ENCODE measurements at regions not wholly inside any gene's neighbourhood (a gene's known extent, or its start where the extent isn't known, plus 50 kb on each side); places are given as distances from the start of the nearest gene placed in this dataset.

GRCh38 chr12:13339538-13339937, 143.0 kb downstream of the EMP1 start:
- intact Hi-C loops (cut with DNase I), result no loop called here
- no peak for DNase-seq

GRCh38 chr12:13339091-13339490, 142.6 kb downstream of the EMP1 start:
- Histone ChIP-seq H3K9me3 (no peaks in the 10 kb centered on the region), H3K27ac (no peak overlapping the region), H3K4me1 (no peaks in the 10 kb centered on the region), H3K27me3 (ENCODE audit: insufficient read depth in 3 of 3, low read length in 2 of 3) (peaks cover 0 to 3% (median 0%) of the 10 kb centered on the region in 3 donors), H3K4me3 (no peak overlapping the region), H3K36me3 (ENCODE audit: insufficient read depth in 1 of 2, low read depth in 1 of 2) (no peaks in the 10 kb centered on the region)
- WGBS, 3 donors, result 93 to 96% (median 93%) methylated on average over 4 of the region's 4 CpGs
- no peak for DNase-seq
- ATAC-seq, result no peak
- TF ChIP-seq CTCF (IDR thresholded peaks at IDR 0.05), result no peak
- intact Hi-C loops (cut with DNase I), result no loop called here

More at GRCh38 chr12:13339538-13339937, 143.0 kb downstream of the EMP1 start:
- Histone ChIP-seq H3K9me3 (no peaks in the 10 kb centered on the region), H3K36me3 (ENCODE audit: insufficient read depth in 1 of 2, low read depth in 1 of 2) (no peaks in the 10 kb centered on the region), H3K27ac (no peak overlapping the region), H3K27me3 (ENCODE audit: insufficient read depth in 3 of 3, low read length in 2 of 3) (peaks cover 0 to 3% (median 0%) of the 10 kb centered on the region in 3 donors), H3K4me3 (no peak overlapping the region), H3K4me1 (no peaks in the 10 kb centered on the region)
- WGBS, 3 donors, result 61 to 90% (median 70%) methylated on average over 1 of the region's 1 CpG
- no peak for TF ChIP-seq CTCF (IDR thresholded peaks at IDR 0.05)
- no peak for ATAC-seq

- H3K27me3 ChIP-seq (ENCODE audit: insufficient read depth in 3 of 3, low read length in 2 of 3), result peaks cover 0 to 3% (median 0%) of the 10 kb centered on the region in 3 donors
- H3K4me3 ChIP-seq, result no peak overlapping the region
- WGBS, 3 donors, result 72 to 81% (median 79%) methylated on average over 6 of the region's 6 CpGs
- no peaks in the 10 kb centered on the region for H3K4me1 ChIP-seq
- no peaks in the 10 kb centered on the region for H3K36me3 ChIP-seq (ENCODE audit: insufficient read depth in 1 of 2, low read depth in 1 of 2)
- no peak for TF ChIP-seq CTCF (IDR thresholded peaks at IDR 0.05)
- no peak overlapping the region for H3K27ac ChIP-seq
- no peaks in the 10 kb centered on the region for H3K9me3 ChIP-seq
- ATAC-seq (no peak), DNase-seq (no peak)
- intact Hi-C loops (cut with DNase I), result no loop called here
Observed at GRCh38 chr12:13337791-13338190, 141.3 kb downstream of the EMP1 start.

GRCh38 chr12:13336216-13336615, 139.7 kb downstream of the EMP1 start:
- no peaks in the 10 kb centered on the region for H3K36me3 ChIP-seq (ENCODE audit: insufficient read depth in 1 of 2, low read depth in 1 of 2)
- no peak overlapping the region for H3K27ac ChIP-seq
- no peaks in the 10 kb centered on the region for H3K9me3 ChIP-seq
- ATAC-seq (no peak), DNase-seq (no peak)
- no peaks in the 10 kb centered on the region for H3K27me3 ChIP-seq (ENCODE audit: insufficient read depth in 3 of 3, low read length in 2 of 3)
- no peaks in the 10 kb centered on the region for H3K4me1 ChIP-seq
- TF ChIP-seq CTCF (IDR thresholded peaks at IDR 0.05), result no peak
- no peak overlapping the region for H3K4me3 ChIP-seq
- WGBS, 3 donors, result 76 to 86% (median 82%) methylated on average over 4 of the region's 4 CpGs
- intact Hi-C loops (cut with DNase I), result no loop called here

- no peak for TF ChIP-seq CTCF (IDR thresholded peaks at IDR 0.05)
- 61 to 71% (median 69%) methylated on average over 3 of the region's 3 CpGs for WGBS, 3 donors
- no peak for DNase-seq
- no peaks in the 10 kb centered on the region for H3K27me3 ChIP-seq (ENCODE audit: insufficient read depth in 3 of 3, low read length in 2 of 3)
- no peaks in the 10 kb centered on the region for H3K9me3 ChIP-seq
- no peaks in the 10 kb centered on the region for H3K4me1 ChIP-seq
- no peak overlapping the region for H3K4me3 ChIP-seq
- intact Hi-C loops (cut with DNase I), result no loop called here
- H3K27ac ChIP-seq, result no peak overlapping the region
- no peak for ATAC-seq
- H3K36me3 ChIP-seq (ENCODE audit: insufficient read depth in 1 of 2, low read depth in 1 of 2), result no peaks in the 10 kb centered on the region
Observed at GRCh38 chr12:13328535-13328934, 132.0 kb downstream of the EMP1 start.
